SU-DHL-6 (cell line): ENCODE measurements at regions not wholly inside any gene's neighbourhood (a gene's known extent, or its start where the extent isn't known, plus 50 kb on each side); places are given as distances from the start of the nearest gene placed in this dataset.

Source experiments
- EZH2phosphoT487 ChIP-seq: fragments of 200-600 bp; sonication (generic), shearing (Covaris generic); conservative IDR thresholded peaks from 2 replicates; pipeline ENCODE4 v1.6.1; 2018; ENCODE audit warnings: mild to moderate bottlenecking, antibody characterized with exemption, low read length, moderate library complexity, mixed read lengths
- TF ChIP-seq, protein P1 (sequence below): fragments of 200-600 bp; sonication (generic); IDR thresholded peaks from one replicate; pipeline ENCODE4 v1.5.1; 2017; ENCODE audit warnings: antibody characterized with exemption, mild to moderate bottlenecking, low read length, moderate library complexity; ENCODE audit not compliant: insufficient read depth, poor library complexity, severe bottlenecking

DNA sequence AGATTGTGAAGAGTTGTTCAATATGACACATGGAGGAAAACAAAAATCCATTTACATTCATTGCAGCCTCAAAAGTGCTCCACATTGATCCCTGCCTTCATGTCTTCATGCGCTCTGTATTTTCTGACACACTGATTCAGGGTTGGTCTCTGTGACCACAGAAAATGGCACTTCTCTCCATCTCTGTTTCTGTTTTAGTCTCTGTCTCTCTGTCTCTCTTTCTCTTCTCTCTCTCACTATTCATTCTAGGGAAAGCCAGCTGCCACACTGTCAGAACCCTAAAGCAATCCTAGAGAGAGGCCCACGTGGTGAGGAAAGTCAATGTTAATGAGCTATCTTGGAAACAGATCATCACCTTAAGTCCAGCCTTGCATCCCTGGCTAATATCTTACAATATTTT lies 2238.4 kb downstream of the PCDH7 start:
- TF ChIP-seq, protein P1, sequence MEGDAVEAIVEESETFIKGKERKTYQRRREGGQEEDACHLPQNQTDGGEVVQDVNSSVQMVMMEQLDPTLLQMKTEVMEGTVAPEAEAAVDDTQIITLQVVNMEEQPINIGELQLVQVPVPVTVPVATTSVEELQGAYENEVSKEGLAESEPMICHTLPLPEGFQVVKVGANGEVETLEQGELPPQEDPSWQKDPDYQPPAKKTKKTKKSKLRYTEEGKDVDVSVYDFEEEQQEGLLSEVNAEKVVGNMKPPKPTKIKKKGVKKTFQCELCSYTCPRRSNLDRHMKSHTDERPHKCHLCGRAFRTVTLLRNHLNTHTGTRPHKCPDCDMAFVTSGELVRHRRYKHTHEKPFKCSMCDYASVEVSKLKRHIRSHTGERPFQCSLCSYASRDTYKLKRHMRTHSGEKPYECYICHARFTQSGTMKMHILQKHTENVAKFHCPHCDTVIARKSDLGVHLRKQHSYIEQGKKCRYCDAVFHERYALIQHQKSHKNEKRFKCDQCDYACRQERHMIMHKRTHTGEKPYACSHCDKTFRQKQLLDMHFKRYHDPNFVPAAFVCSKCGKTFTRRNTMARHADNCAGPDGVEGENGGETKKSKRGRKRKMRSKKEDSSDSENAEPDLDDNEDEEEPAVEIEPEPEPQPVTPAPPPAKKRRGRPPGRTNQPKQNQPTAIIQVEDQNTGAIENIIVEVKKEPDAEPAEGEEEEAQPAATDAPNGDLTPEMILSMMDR = no peak
- no peak for TF ChIP-seq EZH2phosphoT487
